ENCODE measurements at regions not wholly inside any gene's neighbourhood (a gene's known extent, or its start where the extent isn't known, plus 50 kb on each side); places are given as distances from the start of the nearest gene placed in this dataset.
"Not testable (repeated sequence)": the region's sequence is repeated elsewhere in the genome, so short reads cannot be mapped to it uniquely, and the experiment has no call there.

- DNase-seq = no peak
Measured at GRCh38 chr12:102297412-102297811, 99.8 kb upstream of the PMCH start.

- DNase-seq = no peak
Measured at GRCh38 chr12:102294568-102294967, 96.9 kb upstream of the PMCH start.

GRCh38 chr12:102291498-102292440 is 94.1 kb upstream of the PMCH start:
- not testable (repeated sequence) for DNase-seq

GRCh38 chr12:102289702-102290101 is 92.1 kb upstream of the PMCH start:
- DNase-seq = not testable (repeated sequence)

- no peak for DNase-seq
Measured at GRCh38 chr12:102281231-102281630, 83.6 kb upstream of the PMCH start.

- DNase-seq = not testable (repeated sequence)
Measured at GRCh38 chr12:102255687-102256086, 58.1 kb upstream of the PMCH start.

- not testable (repeated sequence) for DNase-seq
Measured at GRCh38 chr12:102251005-102251404, 53.4 kb upstream of the PMCH start.

GRCh38 chr12:102249079-102249841 is 51.6 kb upstream of the PMCH start:
- DNase-seq = no peak
